Keratinocyte (primary cell): ENCODE measurements at regions not wholly inside any gene's neighbourhood (a gene's known extent, or its start where the extent isn't known, plus 50 kb on each side); places are given as distances from the start of the nearest gene placed in this dataset.

ENCODE experiments used
- DNase-seq: peaks from one replicate; pipeline ENCODE4 v3.0.0-alpha.2; 2011; ENCODE audit warnings: low read depth, missing footprints, low spot score
- FAIRE-seq: peaks from 2 replicates; lab custom pipeline; 2011; peaks lifted over from hg19 to GRCh38; lab: Jason Lieb, UNC
- H2AFZ ChIP-seq: 2 replicates; pipeline ENCODE4 v1.6.0; 2012; ENCODE audit warnings: low read length, control low read depth, inconsistent platforms; ENCODE audit not compliant: control insufficient read depth
- H3K27ac ChIP-seq: 2 replicates; pipeline ENCODE4 v1.5.1; 2011; ENCODE audit warnings: low read length; ENCODE audit not compliant: control insufficient read depth, insufficient read depth
- H3K27me3 ChIP-seq: 3 replicates; pipeline ENCODE4 v1.6.0; 2011; ENCODE audit warnings: low read length; ENCODE audit not compliant: control insufficient read depth, insufficient read depth; ENCODE audit errors: extremely low read depth
- H3K36me3 ChIP-seq, 2 experiments: 2 replicates in 1 of 2; 3 replicates in 1 of 2; pipeline ENCODE4 v1.5.1; 2011; ENCODE audit warnings: low read length in 2 of 2, mild to moderate bottlenecking in 1 of 2; ENCODE audit not compliant: control insufficient read depth in 2 of 2, insufficient read depth in 2 of 2; ENCODE audit errors: extremely low read depth in 1 of 2
- H3K4me1 ChIP-seq: 3 replicates; pipeline ENCODE4 v1.5.1; 2011; ENCODE audit warnings: low read length; ENCODE audit not compliant: control insufficient read depth, insufficient read depth; ENCODE audit errors: extremely low read depth
- H3K4me2 ChIP-seq: 3 replicates; pipeline ENCODE4 v1.6.0; 2011; ENCODE audit warnings: low read depth, low read length; ENCODE audit not compliant: control insufficient read depth, insufficient read depth; ENCODE audit errors: extremely low read depth
- H3K4me3 ChIP-seq, 3 experiments: fragments of 200-600 bp in 1 of 3; sonication (generic) in 1 of 3; 2 replicates in 2 of 3; 3 replicates in 1 of 3; pipeline ENCODE4 v1.5.1; 2011 to 2016; ENCODE audit warnings: low read length in 3 of 3, mild to moderate bottlenecking in 3 of 3, control low read depth in 2 of 3, inconsistent platforms in 1 of 3, low read depth in 1 of 3, mixed read lengths in 1 of 3, mixed run types in 1 of 3, moderate library complexity in 1 of 3; ENCODE audit not compliant: control insufficient read depth in 2 of 3, insufficient read depth in 2 of 3; ENCODE audit errors: extremely low read depth in 1 of 3
- H3K79me2 ChIP-seq: 2 replicates; pipeline ENCODE4 v1.6.0; 2012; ENCODE audit warnings: low read length; ENCODE audit not compliant: control insufficient read depth, insufficient read depth
- H3K9ac ChIP-seq: 3 replicates; pipeline ENCODE4 v1.6.0; 2011; ENCODE audit warnings: low read length; ENCODE audit not compliant: control insufficient read depth, insufficient read depth; ENCODE audit errors: extremely low read depth
- H3K9me1 ChIP-seq: 3 replicates; pipeline ENCODE4 v1.6.0; 2011; ENCODE audit warnings: low read length; ENCODE audit not compliant: control insufficient read depth, insufficient read depth; ENCODE audit errors: extremely low read depth
- H3K9me3 ChIP-seq: 2 replicates; pipeline ENCODE4 v1.5.1; 2012; ENCODE audit warnings: low read depth, low read length; ENCODE audit not compliant: control insufficient read depth
- H4K20me1 ChIP-seq: 3 replicates; pipeline ENCODE4 v1.6.0; 2011; ENCODE audit warnings: low read length; ENCODE audit not compliant: control insufficient read depth, insufficient read depth; ENCODE audit errors: extremely low read depth
- CTCF ChIP-seq, 3 experiments: IDR thresholded peaks in 1 of 3; conservative IDR thresholded peaks in 1 of 3; optimal IDR thresholded peaks in 1 of 3; 2 replicates in 2 of 3; 3 replicates in 1 of 3; pipeline versions ENCODE3 to v1.5.1; 2011; ENCODE audit warnings: low read length in 3 of 3, mild to moderate bottlenecking in 3 of 3, moderate library complexity in 2 of 3, control low read depth in 1 of 3, inconsistent platforms in 1 of 3; ENCODE audit not compliant: insufficient read depth in 2 of 3; ENCODE audit errors: extremely low read depth in 1 of 3
- EZH2 ChIP-seq: IDR thresholded peaks from one replicate; pipeline ENCODE4 v1.6.1; 2012; ENCODE audit warnings: inconsistent platforms, mild to moderate bottlenecking, low read length, moderate library complexity
- dilution Hi-C: fragments of 300-500 bp; cut with MboI; formaldehyde crosslinking; loops from one replicate; pipeline ENCODE4 v1.7.0; 2020; ENCODE audit warnings: low sequenced_read_pairs; ENCODE audit not compliant: extremely low pct_ligation_motif_present

GRCh38 chr4:107155366-107155765 lies 119.3 kb upstream of the DKK2 start:
- dilution Hi-C loops: no loop called here
- Histone ChIP-seq H3K9me3 (no peaks in the 10 kb centered on the region), H3K9me1 (no peaks in the 10 kb centered on the region), H3K4me2 (no peak overlapping the region), H3K4me1 (no peaks in the 10 kb centered on the region), H3K36me3 (no peaks in the 10 kb centered on the region), H3K79me2 (no peaks in the 10 kb centered on the region), H3K4me3 (no peak overlapping the region), H3K9ac (no peak overlapping the region), H4K20me1 (no peaks in the 10 kb centered on the region), H2AFZ (no peak overlapping the region), H3K27me3 (no peaks in the 10 kb centered on the region), H3K27ac (no peak overlapping the region)
- FAIRE-seq (no peak), DNase-seq (no peak)
- no peak for TF ChIP-seq CTCF (optimal IDR thresholded peaks at IDR 0.05 in 1 of 3, IDR thresholded peaks at IDR 0.05 in 1 of 3, conservative IDR thresholded peaks at IDR 0.05 in 1 of 3; ENCODE audit: extremely low read depth in 1 of 3, insufficient read depth in 2 of 3, low read length in 3 of 3)
- TF ChIP-seq EZH2: no peak

GRCh38 chr4:107153956-107154355 lies 117.8 kb upstream of the DKK2 start:
- Histone ChIP-seq H3K79me2 (no peaks in the 10 kb centered on the region), H3K9me1 (no peaks in the 10 kb centered on the region), H3K27me3 (no peaks in the 10 kb centered on the region), H3K4me2 (no peak overlapping the region), H4K20me1 (no peaks in the 10 kb centered on the region), H3K27ac (no peak overlapping the region), H2AFZ (no peak overlapping the region), H3K9ac (no peak overlapping the region), H3K4me3 (no peak overlapping the region), H3K4me1 (no peaks in the 10 kb centered on the region), H3K9me3 (no peaks in the 10 kb centered on the region), H3K36me3 (no peaks in the 10 kb centered on the region)
- DNase-seq: no peak
- TF ChIP-seq EZH2: no peak
- TF ChIP-seq CTCF (optimal IDR thresholded peaks at IDR 0.05 in 1 of 3, IDR thresholded peaks at IDR 0.05 in 1 of 3, conservative IDR thresholded peaks at IDR 0.05 in 1 of 3; ENCODE audit: extremely low read depth in 1 of 3, insufficient read depth in 2 of 3, low read length in 3 of 3): no peak
- FAIRE-seq: no peak
- dilution Hi-C loops: no loop called here
